ENCODE measurements at regions not wholly inside any gene's neighbourhood (a gene's known extent, or its start where the extent isn't known, plus 50 kb on each side); places are given as distances from the start of the nearest gene placed in this dataset.

DNA sequence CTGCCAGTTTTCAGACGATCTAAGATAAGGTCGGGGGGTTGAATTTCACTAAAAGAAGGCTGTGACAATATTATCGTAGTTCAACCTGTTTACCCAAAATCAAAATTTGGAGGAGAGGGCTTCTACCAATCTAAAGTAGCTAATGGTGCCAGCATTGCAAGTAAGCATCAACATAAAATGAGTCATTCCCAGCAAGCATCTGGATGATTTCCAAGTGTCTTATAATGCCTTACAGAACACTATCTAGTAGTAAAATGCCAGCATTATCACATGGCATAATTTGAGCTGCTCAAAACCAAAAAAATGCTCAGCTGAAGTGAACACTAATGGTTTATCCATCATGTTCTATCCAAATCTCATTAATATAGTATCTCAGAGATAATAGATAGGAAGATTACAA, 1193.9 kb downstream of the DNAJB9 start:
- no peak for TF ChIP-seq ZEB2 (tag by site-specific recombination; IDR thresholded peaks at IDR 0.05)
- TF ChIP-seq, protein P1, sequence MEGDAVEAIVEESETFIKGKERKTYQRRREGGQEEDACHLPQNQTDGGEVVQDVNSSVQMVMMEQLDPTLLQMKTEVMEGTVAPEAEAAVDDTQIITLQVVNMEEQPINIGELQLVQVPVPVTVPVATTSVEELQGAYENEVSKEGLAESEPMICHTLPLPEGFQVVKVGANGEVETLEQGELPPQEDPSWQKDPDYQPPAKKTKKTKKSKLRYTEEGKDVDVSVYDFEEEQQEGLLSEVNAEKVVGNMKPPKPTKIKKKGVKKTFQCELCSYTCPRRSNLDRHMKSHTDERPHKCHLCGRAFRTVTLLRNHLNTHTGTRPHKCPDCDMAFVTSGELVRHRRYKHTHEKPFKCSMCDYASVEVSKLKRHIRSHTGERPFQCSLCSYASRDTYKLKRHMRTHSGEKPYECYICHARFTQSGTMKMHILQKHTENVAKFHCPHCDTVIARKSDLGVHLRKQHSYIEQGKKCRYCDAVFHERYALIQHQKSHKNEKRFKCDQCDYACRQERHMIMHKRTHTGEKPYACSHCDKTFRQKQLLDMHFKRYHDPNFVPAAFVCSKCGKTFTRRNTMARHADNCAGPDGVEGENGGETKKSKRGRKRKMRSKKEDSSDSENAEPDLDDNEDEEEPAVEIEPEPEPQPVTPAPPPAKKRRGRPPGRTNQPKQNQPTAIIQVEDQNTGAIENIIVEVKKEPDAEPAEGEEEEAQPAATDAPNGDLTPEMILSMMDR (tag by site-specific recombination; IDR thresholded peaks at IDR 0.05): no peak
- TF ChIP-seq KLF9 (tag by site-specific recombination; IDR thresholded peaks at IDR 0.05; ENCODE audit: low read depth): no peak
- TF ChIP-seq ZSCAN30 (tag by site-specific recombination; IDR thresholded peaks at IDR 0.05): no peak
- TF ChIP-seq ZNF707 (tag by site-specific recombination; IDR thresholded peaks at IDR 0.05): no peak
